Panc1 (cell line): ENCODE measurements at regions not wholly inside any gene's neighbourhood (a gene's known extent, or its start where the extent isn't known, plus 50 kb on each side); places are given as distances from the start of the nearest gene placed in this dataset.

Experiments used
- ATAC-seq: fragments of 200-7000 bp; cut with Tn5 transposase; 2 replicates; pipeline ENCODE4 v1.9.1; 2020; ENCODE audit warnings: mild to moderate bottlenecking, moderate library complexity
- BruUV-seq: library from RNA; stranded (reverse); fragments of 400-500 nt; replicated peaks from 2 replicates; lab custom pipeline; 2021; lab: Mats Ljungman, UMichigan
- CTCF ChIA-PET: fragments of 300-600 bp; sonication (Branson Sonifier 250); formaldehyde crosslinking; loops from one replicate; lab custom pipeline; 2022; ENCODE audit warnings: antibody characterized with exemption; lab: Charles Lee
- POLR2A ChIA-PET: fragments of 300-600 bp; sonication (Branson Sonifier 250); formaldehyde crosslinking; loops from one replicate; lab custom pipeline; 2022; ENCODE audit warnings: antibody characterized with exemption; lab: Charles Lee
- DNase-seq: peaks from one replicate; pipeline ENCODE4 v3.0.0-alpha.2; 2010; ENCODE audit warnings: low read depth, low spot score
- H3K27ac ChIP-seq: 2 replicates; pipeline ENCODE4 v1.5.1; 2011; ENCODE audit warnings: mild to moderate bottlenecking, low read length, inconsistent platforms
- H3K27me3 ChIP-seq: fragments of 200-500 bp; sonication (Bioruptor generic); 2 replicates; pipeline ENCODE4 v1.6.0; 2014; ENCODE audit warnings: low read length, inconsistent platforms; ENCODE audit not compliant: control insufficient read depth, insufficient read depth
- H3K36me3 ChIP-seq: fragments of 200-500 bp; sonication (Bioruptor generic); 2 replicates; pipeline ENCODE4 v1.5.1; 2014; ENCODE audit warnings: inconsistent platforms, mild to moderate bottlenecking, low read length, moderate library complexity; ENCODE audit not compliant: control insufficient read depth, insufficient read depth
- H3K4me1 ChIP-seq: 2 replicates; pipeline ENCODE4 v1.5.1; 2011; ENCODE audit warnings: inconsistent platforms, mild to moderate bottlenecking, low read length, moderate library complexity; ENCODE audit not compliant: control insufficient read depth, insufficient read depth
- H3K4me3 ChIP-seq, 2 experiments: 2 replicates each; pipeline ENCODE4 v1.5.1; 2011 to 2012; ENCODE audit warnings: low read depth in 2 of 2, low read length in 2 of 2, mild to moderate bottlenecking in 2 of 2, inconsistent platforms in 1 of 2, moderate library complexity in 1 of 2
- H3K9me3 ChIP-seq: fragments of 200-500 bp; sonication (Bioruptor generic); 2 replicates; pipeline ENCODE4 v1.5.1; 2014; ENCODE audit warnings: low read depth, mild to moderate bottlenecking, inconsistent platforms, low read length, moderate library complexity; ENCODE audit not compliant: control insufficient read depth, insufficient read depth
- POLR2AphosphoS5 ChIP-seq: IDR thresholded peaks from 2 replicates; pipeline ENCODE4 v1.6.1; 2012; ENCODE audit warnings: mild to moderate bottlenecking, low read depth, low read length, moderate library complexity
- SIN3A ChIP-seq: IDR thresholded peaks from 2 replicates; pipeline ENCODE4 v1.6.1; 2012; ENCODE audit warnings: low read depth, mild to moderate bottlenecking, low read length, moderate library complexity, borderline replicate concordance; ENCODE audit not compliant: insufficient read depth
- TCF7L2 ChIP-seq: IDR thresholded peaks from 2 replicates; pipeline ENCODE4 v1.6.1; 2011; ENCODE audit warnings: mild to moderate bottlenecking, low read depth, low read length, inconsistent platforms
- in situ Hi-C: cut with HindIII; loops from 2 replicates; pipeline ENCODE4 v1.10.0; 2016; ENCODE audit warnings: low sequenced_read_pairs, low pct_unique_long_range_greater_than_20kb
- intact Hi-C: fragments of 100-400 bp; cut with micrococcal nuclease; formaldehyde crosslinking; loops from one replicate; pipeline ENCODE4 v1.10.0; 2022; ENCODE audit not compliant: unreplicated experiment
- TF ChIP-seq, protein P1 (sequence below), 2 experiments: IDR thresholded peaks; 2 replicates each; pipeline ENCODE4 v1.6.1; 2011 to 2012; ENCODE audit warnings: low read depth in 2 of 2, control low read depth in 1 of 2, low read length in 1 of 2, mild to moderate bottlenecking in 1 of 2, moderate library complexity in 1 of 2; ENCODE audit not compliant: insufficient read depth in 1 of 2
- TF ChIP-seq, protein P2 (sequence below): fragments of 450-650 bp; IDR thresholded peaks from 2 replicates; pipeline ENCODE4 v1.5.1; 2017; ENCODE audit warnings: mild to moderate bottlenecking

- Histone ChIP-seq H3K4me1 (no peaks in the 10 kb centered on the region), H3K4me3 (no peak overlapping the region), H3K36me3 (no peaks in the 10 kb centered on the region), H3K9me3 (no peaks in the 10 kb centered on the region), H3K27me3 (no peaks in the 10 kb centered on the region), H3K27ac (no peak overlapping the region)
- BruUV-seq: no TSS peak
- TF ChIP-seq POLR2AphosphoS5 (no peak), SIN3A (no peak), TCF7L2 (no peak)
- TF ChIP-seq, protein P1, sequence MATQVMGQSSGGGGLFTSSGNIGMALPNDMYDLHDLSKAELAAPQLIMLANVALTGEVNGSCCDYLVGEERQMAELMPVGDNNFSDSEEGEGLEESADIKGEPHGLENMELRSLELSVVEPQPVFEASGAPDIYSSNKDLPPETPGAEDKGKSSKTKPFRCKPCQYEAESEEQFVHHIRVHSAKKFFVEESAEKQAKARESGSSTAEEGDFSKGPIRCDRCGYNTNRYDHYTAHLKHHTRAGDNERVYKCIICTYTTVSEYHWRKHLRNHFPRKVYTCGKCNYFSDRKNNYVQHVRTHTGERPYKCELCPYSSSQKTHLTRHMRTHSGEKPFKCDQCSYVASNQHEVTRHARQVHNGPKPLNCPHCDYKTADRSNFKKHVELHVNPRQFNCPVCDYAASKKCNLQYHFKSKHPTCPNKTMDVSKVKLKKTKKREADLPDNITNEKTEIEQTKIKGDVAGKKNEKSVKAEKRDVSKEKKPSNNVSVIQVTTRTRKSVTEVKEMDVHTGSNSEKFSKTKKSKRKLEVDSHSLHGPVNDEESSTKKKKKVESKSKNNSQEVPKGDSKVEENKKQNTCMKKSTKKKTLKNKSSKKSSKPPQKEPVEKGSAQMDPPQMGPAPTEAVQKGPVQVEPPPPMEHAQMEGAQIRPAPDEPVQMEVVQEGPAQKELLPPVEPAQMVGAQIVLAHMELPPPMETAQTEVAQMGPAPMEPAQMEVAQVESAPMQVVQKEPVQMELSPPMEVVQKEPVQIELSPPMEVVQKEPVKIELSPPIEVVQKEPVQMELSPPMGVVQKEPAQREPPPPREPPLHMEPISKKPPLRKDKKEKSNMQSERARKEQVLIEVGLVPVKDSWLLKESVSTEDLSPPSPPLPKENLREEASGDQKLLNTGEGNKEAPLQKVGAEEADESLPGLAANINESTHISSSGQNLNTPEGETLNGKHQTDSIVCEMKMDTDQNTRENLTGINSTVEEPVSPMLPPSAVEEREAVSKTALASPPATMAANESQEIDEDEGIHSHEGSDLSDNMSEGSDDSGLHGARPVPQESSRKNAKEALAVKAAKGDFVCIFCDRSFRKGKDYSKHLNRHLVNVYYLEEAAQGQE (IDR thresholded peaks at IDR 0.05; ENCODE audit: insufficient read depth in 1 of 2, low read depth in 2 of 2, low read length in 1 of 2): no peak
- TF ChIP-seq, protein P2, sequence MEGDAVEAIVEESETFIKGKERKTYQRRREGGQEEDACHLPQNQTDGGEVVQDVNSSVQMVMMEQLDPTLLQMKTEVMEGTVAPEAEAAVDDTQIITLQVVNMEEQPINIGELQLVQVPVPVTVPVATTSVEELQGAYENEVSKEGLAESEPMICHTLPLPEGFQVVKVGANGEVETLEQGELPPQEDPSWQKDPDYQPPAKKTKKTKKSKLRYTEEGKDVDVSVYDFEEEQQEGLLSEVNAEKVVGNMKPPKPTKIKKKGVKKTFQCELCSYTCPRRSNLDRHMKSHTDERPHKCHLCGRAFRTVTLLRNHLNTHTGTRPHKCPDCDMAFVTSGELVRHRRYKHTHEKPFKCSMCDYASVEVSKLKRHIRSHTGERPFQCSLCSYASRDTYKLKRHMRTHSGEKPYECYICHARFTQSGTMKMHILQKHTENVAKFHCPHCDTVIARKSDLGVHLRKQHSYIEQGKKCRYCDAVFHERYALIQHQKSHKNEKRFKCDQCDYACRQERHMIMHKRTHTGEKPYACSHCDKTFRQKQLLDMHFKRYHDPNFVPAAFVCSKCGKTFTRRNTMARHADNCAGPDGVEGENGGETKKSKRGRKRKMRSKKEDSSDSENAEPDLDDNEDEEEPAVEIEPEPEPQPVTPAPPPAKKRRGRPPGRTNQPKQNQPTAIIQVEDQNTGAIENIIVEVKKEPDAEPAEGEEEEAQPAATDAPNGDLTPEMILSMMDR: no peak
- intact Hi-C loops (no loop called here), in situ Hi-C loops (no loop called here)
- ChIA-PET POLR2A (no interaction called here), CTCF (no interaction called here)
- DNase-seq: no peak
- ATAC-seq: no peak
Observed at GRCh38 chr5:124132843-124133242, 613.6 kb downstream of the ZNF608 start.

DNA sequence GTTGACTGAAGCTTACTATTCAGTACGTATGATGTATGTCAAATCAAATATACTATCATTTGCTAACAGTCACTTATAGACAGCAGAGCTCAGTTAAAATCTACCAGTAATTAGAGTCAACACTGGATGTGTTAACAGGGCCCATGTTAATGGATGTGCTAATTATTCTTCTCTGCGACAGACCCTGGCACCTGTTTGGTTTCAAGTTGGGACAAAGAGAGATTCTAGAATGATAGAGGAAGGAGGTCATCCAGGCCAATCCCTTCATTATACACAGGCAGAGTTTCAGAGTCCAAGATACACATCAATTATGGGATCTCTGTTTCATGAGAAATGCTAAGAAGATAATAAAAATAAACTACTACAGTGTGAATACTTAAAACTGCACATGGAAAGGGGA is 615.0 kb downstream of the ZNF608 start:
- Histone ChIP-seq H3K9me3 (no peaks in the 10 kb centered on the region), H3K4me1 (no peaks in the 10 kb centered on the region), H3K27ac (no peak overlapping the region), H3K27me3 (no peaks in the 10 kb centered on the region), H3K4me3 (no peak overlapping the region), H3K36me3 (no peaks in the 10 kb centered on the region)
- no TSS peak for BruUV-seq
- ChIA-PET POLR2A (no interaction called here), CTCF (no interaction called here)
- TF ChIP-seq, protein P1 (IDR thresholded peaks at IDR 0.05; ENCODE audit: insufficient read depth in 1 of 2, low read depth in 2 of 2, low read length in 1 of 2): no peak
- no peak for TF ChIP-seq POLR2AphosphoS5
- TF ChIP-seq TCF7L2: no peak
- TF ChIP-seq, protein P2: no peak
- no peak for TF ChIP-seq SIN3A
- ATAC-seq: no peak
- DNase-seq: no peak
- intact Hi-C loops: no loop called here
- in situ Hi-C loops: no loop called here
